ENCODE measurements at regions not wholly inside any gene's neighbourhood (a gene's known extent, or its start where the extent isn't known, plus 50 kb on each side); places are given as distances from the start of the nearest gene placed in this dataset.

DNA sequence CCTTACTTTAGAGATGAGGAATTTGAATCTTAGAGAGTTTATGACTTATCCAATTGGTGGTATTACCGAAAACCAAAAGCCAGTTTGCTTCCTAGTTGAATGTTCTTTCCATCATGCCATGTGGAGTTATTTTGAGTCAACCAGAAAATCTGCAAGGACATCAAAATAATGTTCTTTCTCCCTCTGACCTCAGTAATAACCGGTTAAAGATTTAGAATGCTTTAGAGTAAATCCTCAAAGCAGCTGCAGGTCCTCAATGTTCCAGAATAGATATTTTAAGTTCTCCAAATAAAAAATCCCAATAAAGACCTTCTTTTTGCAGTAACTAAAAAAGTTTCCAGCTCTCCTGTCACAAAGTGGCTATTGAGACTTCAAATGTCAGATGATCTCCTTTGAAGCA is 396.6 kb downstream of the ADAMTS20 start:
- in situ Hi-C loops (cut with HindIII; ENCODE audit: low pct_unique_long_range_greater_than_20kb, low sequenced_read_pairs): no loop called here
- no peak for DNase-seq (ENCODE audit: low read depth in 1 of 2, low spot score in 1 of 2)
- TF ChIP-seq JUND (IDR thresholded peaks at IDR 0.05; ENCODE audit: low read depth): no peak

DNA sequence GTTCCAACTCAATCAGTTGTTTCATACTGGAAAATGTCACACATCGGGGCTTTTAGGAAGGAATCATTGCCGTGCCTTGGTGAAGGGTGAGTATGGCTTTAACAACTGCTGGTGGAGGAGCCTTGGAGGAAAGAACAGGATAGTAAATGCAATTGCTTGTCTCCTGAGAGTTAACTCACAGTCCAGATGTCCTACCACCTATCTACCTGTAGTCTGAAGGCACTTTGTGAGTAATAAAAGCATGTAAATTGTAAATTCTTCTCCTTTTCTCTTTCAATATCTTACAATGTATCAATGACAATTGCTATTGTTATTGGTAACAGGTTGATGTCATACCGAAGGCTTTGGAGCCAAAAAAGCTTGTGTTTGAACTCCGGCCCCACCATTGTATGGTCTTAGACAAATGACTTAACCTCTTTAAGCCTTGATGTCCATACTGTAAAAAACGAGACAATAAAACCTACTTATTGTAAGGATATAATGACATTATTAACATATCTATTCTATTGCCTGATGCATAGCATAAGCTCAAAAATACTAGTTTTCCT is 397.4 kb downstream of the ADAMTS20 start:
- TF ChIP-seq JUND (IDR thresholded peaks at IDR 0.05; ENCODE audit: low read depth): no peak
- in situ Hi-C loops (cut with HindIII; ENCODE audit: low pct_unique_long_range_greater_than_20kb, low sequenced_read_pairs): no loop called here
- DNase-seq (ENCODE audit: low read depth in 1 of 2, low spot score in 1 of 2): no peak

DNA sequence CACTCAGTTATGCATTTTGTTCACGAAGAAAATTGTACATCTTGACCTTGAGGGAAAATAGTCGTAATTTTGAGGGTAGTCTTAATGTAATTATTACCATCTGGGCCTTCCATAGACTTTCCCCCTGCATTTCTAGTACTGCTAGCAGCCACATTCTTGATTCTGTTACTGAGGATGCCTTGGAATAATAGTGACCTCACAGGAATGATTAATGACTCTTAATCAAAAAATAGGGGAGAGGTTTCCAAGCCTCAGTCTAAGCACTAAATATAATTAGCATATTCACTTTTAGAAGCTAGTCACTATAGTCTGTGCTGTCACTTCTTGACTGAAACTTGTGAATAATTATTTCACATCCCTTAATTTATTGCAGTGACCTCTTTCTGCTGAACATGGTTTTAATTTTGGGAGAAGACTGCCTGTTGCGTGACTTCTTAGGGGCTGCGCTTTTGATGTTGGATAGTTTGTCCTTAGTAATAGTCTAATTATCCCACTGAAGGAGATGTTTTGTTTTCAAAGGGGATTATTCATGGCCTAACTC is 400.5 kb downstream of the ADAMTS20 start:
- in situ Hi-C loops (cut with HindIII; ENCODE audit: low pct_unique_long_range_greater_than_20kb, low sequenced_read_pairs): no loop called here
- no peak for TF ChIP-seq JUND (IDR thresholded peaks at IDR 0.05; ENCODE audit: low read depth)
- DNase-seq (ENCODE audit: low read depth in 1 of 2, low spot score in 1 of 2): no peak

DNA sequence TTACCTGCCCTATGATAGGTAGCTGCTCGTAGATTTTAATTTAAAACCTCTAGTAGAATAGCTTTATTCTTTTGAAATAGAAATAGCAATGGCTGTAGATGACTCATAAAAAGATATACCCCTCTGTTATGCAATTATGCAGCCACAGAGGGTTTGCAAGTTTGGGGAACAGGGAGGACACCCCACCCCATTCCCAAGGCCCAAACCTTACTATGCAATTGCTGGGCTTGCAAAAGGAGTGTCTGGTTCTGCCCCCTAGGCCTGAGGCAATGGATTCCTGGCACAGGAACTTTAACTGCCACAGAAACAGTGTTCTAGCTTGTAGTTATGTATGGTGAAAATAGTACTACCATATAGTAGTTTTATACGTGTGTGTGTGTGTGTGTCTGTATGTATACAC is 403.3 kb downstream of the ADAMTS20 start:
- DNase-seq (ENCODE audit: low read depth in 1 of 2, low spot score in 1 of 2): peak in 1 of 2 experiments; percentile 35
- in situ Hi-C loops (cut with HindIII; ENCODE audit: low pct_unique_long_range_greater_than_20kb, low sequenced_read_pairs): no loop called here
- TF ChIP-seq JUND (IDR thresholded peaks at IDR 0.05; ENCODE audit: low read depth): no peak

DNA sequence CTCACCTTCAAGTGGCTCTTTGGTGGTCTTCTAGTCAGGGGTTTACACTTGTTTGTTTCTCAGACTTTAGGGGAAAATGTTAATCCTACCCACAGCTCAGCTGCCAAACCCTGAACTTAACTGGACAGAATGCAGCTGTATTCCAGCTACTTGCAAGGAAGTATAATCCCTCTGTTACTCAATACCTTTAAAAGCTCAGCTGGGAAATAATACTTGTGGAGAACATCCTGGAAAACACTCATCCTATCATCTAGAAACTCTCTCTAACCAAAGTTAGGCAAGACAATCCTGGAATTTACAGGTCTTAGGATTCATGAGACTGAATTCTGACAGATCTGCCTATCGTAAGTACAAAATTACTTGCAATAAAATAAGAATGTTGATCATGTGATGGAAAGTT is 404.1 kb downstream of the ADAMTS20 start:
- in situ Hi-C loops (cut with HindIII; ENCODE audit: low pct_unique_long_range_greater_than_20kb, low sequenced_read_pairs): no loop called here
- DNase-seq (ENCODE audit: low read depth in 1 of 2, low spot score in 1 of 2): no peak
- no peak for TF ChIP-seq JUND (IDR thresholded peaks at IDR 0.05; ENCODE audit: low read depth)

DNA sequence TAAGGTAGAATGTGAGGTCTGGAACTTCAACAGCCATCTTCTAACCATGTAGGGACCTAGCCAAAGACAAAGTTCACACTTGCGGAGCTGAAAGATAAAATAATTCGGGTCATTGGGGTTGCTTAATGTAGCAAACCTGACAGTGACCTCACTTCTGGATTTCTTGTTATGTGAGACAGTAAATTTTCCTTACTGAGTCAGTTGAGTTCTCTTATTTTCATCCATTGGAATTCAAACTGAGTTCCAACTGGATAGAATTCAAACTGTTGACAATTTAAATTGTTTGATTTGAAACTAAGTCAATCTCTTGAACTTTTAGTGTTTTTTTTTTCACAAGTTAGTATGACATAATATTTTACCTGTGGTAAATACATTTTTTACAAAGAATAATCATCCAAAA is 406.5 kb downstream of the ADAMTS20 start:
- no peak for TF ChIP-seq JUND (IDR thresholded peaks at IDR 0.05; ENCODE audit: low read depth)
- in situ Hi-C loops (cut with HindIII; ENCODE audit: low pct_unique_long_range_greater_than_20kb, low sequenced_read_pairs): no loop called here
- no peak for DNase-seq (ENCODE audit: low read depth in 1 of 2, low spot score in 1 of 2)

DNA sequence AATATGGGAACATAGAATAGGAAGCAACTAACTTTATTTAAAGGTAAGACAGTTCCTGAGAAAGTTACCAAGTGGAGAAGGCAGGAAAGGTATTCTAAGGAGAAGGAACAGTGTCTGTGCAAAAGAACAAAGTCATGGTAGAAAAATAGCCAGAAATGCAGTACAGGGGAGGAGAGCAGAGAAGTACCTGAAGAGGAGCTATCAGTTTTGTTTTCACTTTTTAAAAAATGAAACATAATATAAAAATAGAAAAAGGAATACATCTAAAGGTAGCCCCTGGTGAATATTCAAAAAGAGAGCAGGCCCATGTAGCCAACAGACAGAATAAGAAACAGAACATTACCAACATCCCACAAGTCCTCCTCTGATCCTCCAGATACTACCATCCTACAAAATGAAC is 408.7 kb downstream of the ADAMTS20 start:
- DNase-seq (ENCODE audit: low read depth in 1 of 2, low spot score in 1 of 2): no peak
- in situ Hi-C loops (cut with HindIII; ENCODE audit: low pct_unique_long_range_greater_than_20kb, low sequenced_read_pairs): no loop called here
- TF ChIP-seq JUND (IDR thresholded peaks at IDR 0.05; ENCODE audit: low read depth): no peak

DNA sequence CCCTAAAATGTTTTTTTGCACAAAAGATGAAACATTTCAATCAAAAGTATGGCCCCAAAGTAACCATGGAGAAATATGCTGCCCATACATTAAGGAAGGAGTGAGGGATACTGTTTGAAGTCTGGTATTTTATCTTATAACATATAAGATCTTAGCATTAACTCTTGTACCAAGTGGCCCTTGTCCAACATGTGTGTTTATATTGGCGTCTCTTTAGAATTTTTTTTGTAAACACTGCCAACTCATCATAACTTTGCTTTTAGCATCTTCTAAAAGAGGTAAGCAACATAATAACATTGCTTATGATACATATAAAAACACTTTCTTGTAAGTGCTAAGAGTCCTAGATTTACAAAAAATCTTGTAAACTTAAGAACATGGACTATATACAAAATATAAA is 419.7 kb downstream of the ADAMTS20 start:
- in situ Hi-C loops (cut with HindIII; ENCODE audit: low pct_unique_long_range_greater_than_20kb, low sequenced_read_pairs): no loop called here
- no peak; the same call in 1 of the 2 replicates for TF ChIP-seq JUND (IDR thresholded peaks at IDR 0.05; ENCODE audit: low read depth)
- DNase-seq (ENCODE audit: low read depth in 1 of 2, low spot score in 1 of 2): no peak

DNA sequence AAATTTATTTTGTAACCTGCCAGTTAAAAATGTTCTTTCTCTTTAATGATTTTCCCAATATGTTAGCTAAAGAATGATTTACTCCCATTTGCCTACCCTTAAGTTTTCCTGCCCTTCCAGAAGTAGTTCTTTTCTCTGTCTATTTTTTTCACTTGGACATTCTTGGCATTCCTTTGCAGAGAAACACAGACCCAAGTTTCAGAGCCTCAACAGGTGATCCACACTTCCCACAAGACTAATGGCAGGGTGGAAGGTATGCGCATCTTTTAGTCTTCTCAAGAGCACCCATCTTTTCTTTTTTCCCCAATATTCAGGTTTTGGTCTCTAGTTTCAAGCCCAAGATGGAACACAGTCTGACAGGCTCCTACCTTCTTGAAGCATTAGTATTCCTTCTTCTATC is 420.7 kb downstream of the ADAMTS20 start:
- in situ Hi-C loops (cut with HindIII; ENCODE audit: low pct_unique_long_range_greater_than_20kb, low sequenced_read_pairs): no loop called here
- no peak for TF ChIP-seq JUND (IDR thresholded peaks at IDR 0.05; ENCODE audit: low read depth)
- peak in 1 of 2 experiments; percentile 12 for DNase-seq (ENCODE audit: low read depth in 1 of 2, low spot score in 1 of 2)

DNA sequence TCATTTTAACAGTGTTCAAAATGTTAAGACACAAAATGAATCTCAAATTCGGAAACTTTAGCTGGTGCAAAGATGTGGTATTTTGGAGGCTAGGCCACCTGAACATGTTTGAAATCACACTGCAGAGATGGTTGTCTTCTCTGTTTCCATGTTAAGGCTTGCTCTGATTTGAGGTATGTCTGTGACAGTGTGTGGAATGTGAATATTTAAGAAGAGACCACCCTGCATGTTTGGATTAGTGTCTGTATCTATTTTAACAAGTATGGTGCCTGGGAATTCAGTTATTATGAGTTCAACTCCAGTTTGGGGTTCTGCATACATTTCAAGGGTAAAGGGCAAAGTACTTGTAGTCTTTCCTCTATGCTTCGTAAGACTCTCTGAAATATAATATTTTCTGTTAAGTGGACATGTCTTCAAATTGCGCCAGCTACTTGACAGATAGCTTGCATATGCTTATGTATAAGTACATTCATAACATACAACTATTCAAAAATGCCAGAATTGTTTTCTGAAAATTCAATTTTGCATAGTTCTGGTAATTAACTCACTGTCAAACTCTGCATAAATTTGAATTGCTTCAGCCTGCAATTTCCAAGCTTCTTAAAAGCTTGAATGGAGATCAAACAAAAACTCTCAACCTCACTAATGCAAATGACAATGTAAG is 424.0 kb downstream of the ADAMTS20 start:
- in situ Hi-C loops (cut with HindIII; ENCODE audit: low pct_unique_long_range_greater_than_20kb, low sequenced_read_pairs): no loop called here
- DNase-seq (ENCODE audit: low read depth in 1 of 2, low spot score in 1 of 2): no peak
- no peak for TF ChIP-seq JUND (IDR thresholded peaks at IDR 0.05; ENCODE audit: low read depth)

DNA sequence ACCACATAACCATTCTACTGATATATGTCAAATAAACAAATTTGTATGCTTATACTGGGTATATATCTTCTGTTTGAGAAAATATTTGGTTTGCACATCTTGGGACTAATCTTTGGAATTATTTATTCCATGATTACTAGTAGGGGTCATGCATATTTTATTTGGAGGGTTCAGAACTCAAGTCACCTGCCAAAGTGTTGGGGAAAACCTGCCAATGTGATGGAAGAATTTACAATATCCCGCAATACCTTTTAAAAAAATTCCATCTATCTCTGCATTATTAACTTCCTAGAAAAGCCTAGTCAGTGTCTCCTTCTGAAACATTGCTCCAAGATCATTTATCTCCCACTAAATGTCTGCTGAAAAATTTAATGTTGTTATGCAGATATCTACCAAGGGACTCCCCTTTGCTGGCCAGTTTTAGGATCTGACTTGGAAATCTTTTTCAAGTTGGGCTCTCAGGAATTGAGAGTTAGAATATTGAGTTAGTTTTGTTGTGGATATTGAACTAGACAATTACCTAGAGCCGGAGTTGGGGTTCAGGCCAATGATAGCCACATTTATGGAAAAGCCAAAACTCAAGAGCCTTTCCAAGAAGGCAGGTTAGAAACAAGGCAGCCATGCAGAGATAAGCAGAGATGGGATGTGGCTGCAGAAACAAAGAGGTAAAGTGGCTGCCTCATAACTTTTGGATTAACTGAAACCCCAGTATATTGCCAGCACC is 425.2 kb downstream of the ADAMTS20 start:
- TF ChIP-seq JUND (IDR thresholded peaks at IDR 0.05; ENCODE audit: low read depth): no peak
- DNase-seq (ENCODE audit: low read depth in 1 of 2, low spot score in 1 of 2): no peak
- in situ Hi-C loops (cut with HindIII; ENCODE audit: low pct_unique_long_range_greater_than_20kb, low sequenced_read_pairs): no loop called here

DNA sequence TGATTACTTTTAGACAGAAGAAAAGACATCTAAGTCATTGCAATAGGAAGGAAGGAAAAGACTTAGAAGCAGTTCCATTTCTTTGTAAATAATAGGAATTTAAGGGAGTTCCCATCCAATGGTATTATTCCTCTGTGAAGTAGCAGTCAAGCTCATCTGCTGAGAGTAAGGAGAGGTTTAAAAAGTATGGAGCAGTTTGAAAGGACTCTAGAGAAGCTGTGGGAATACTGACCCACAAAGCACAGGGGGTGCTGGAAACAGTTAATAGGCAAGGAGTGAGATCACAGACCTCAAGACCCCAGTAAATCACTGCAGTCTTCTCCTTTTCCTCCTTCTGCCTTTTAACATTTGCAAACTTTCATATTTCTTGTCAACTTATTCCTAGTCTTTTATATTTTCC is 428.5 kb downstream of the ADAMTS20 start:
- in situ Hi-C loops (cut with HindIII; ENCODE audit: low pct_unique_long_range_greater_than_20kb, low sequenced_read_pairs): no loop called here
- DNase-seq (ENCODE audit: low read depth in 1 of 2, low spot score in 1 of 2): no peak
- no peak for TF ChIP-seq JUND (IDR thresholded peaks at IDR 0.05; ENCODE audit: low read depth)

DNA sequence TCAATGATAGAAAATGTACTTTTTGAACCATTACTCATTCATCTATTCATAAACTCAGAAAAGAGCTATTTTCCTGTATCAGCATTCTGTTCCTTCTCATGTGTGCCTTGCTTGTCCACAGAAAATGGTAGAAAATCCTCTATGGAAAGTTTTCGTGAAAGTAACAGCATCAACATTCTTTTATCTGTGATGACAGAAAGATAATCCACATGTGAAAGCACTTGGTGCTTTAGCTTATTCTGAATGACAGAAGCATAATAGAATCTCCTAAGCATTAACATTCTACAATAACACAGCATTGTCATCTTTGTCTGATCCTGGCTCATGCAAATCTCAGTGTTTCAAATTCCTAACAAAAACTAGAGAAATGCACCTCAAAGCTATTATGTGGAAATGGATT is 431.9 kb downstream of the ADAMTS20 start:
- TF ChIP-seq JUND (IDR thresholded peaks at IDR 0.05; ENCODE audit: low read depth): no peak
- DNase-seq (ENCODE audit: low read depth in 1 of 2, low spot score in 1 of 2): no peak
- in situ Hi-C loops (cut with HindIII; ENCODE audit: low pct_unique_long_range_greater_than_20kb, low sequenced_read_pairs): no loop called here
